ENCODE measurements at regions not wholly inside any gene's neighbourhood (a gene's known extent, or its start where the extent isn't known, plus 50 kb on each side); places are given as distances from the start of the nearest gene placed in this dataset.

DNA sequence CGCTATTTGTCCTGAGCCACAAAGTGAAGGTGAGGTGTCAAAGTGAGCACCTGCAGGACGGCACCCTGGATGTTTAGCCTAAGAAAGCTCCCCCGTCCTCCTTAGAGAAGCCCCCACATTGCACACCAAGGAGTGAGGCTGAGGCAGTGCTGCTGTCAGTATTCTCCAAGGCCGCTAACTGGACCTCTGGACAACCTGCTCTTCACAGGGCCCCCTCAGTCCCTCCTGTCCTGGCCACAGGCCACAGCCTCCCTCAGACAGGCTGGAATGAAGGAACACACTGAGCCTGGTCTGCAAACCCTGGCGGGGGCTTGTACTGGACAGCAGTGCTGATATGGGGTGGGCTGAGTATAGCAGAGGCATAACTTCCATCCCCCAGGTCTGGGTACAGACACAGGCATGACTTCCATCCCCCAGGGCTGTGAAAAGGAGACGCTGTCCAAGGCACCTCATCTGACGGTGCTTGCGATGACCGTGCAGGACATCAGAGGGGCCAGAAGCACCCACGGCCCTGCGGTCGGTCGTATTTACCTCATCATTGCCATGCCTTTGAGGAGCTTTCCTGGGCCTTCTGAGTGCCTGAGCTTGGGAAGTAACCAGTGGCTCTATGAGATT lies 82.4 kb upstream of the DIO3 start:
- no peak overlapping the region for H2AFZ ChIP-seq (ENCODE audit: low read depth, low read length)
- no peaks in the 10 kb centered on the region for H3K36me3 ChIP-seq (ENCODE audit: insufficient read depth, low read length)
- H3K9ac ChIP-seq (ENCODE audit: low read length), result no peak overlapping the region
- no peak for TF ChIP-seq TAF1 (IDR thresholded peaks at IDR 0.05; ENCODE audit: low read depth)
- TF ChIP-seq REST (IDR thresholded peaks at IDR 0.05; ENCODE audit: borderline replicate concordance), result no peak
- TF ChIP-seq MXI1 (conservative IDR thresholded peaks at IDR 0.05; ENCODE audit: poor library complexity, severe bottlenecking), result no peak
- TF ChIP-seq EZH2 (IDR thresholded peaks at IDR 0.05; ENCODE audit: borderline replicate concordance, insufficient read depth, low read length, poor library complexity, severe bottlenecking), result no peak
- TF ChIP-seq POLR2AphosphoS5 (IDR thresholded peaks at IDR 0.05), result no peak
- no peak for TF ChIP-seq EP300 (conservative IDR thresholded peaks at IDR 0.05; ENCODE audit: poor library complexity, severe bottlenecking)
- TF ChIP-seq CTCF (IDR thresholded peaks at IDR 0.05; ENCODE audit: poor library complexity, severe bottlenecking), result no peak
- no peak for TF ChIP-seq SMC3 (conservative IDR thresholded peaks at IDR 0.05; ENCODE audit: poor library complexity)
- no peak for TF ChIP-seq RAD21 (conservative IDR thresholded peaks at IDR 0.05)
- no peaks in the 10 kb centered on the region for H3F3A ChIP-seq (ENCODE audit: insufficient read depth, low read length, poor library complexity, severe bottlenecking)
- H3K27ac ChIP-seq (ENCODE audit: low read length), result no peak overlapping the region
- no peak overlapping the region for H3K4me2 ChIP-seq (ENCODE audit: low read length)
- H3K27me3 ChIP-seq (ENCODE audit: insufficient read depth, low read depth, low read length), result no peaks in the 10 kb centered on the region
- no peaks in the 10 kb centered on the region for H3K9me2 ChIP-seq (ENCODE audit: insufficient read depth, low read length)
- H3K9me3 ChIP-seq (ENCODE audit: low read length), result peaks cover 3% of the 10 kb centered on the region
- no peaks in the 10 kb centered on the region for H3K79me2 ChIP-seq (replicated peaks; ENCODE audit: insufficient read depth, low read length)
- no peaks in the 10 kb centered on the region for H4K20me1 ChIP-seq (ENCODE audit: insufficient read depth)
- no peak overlapping the region for H3K4me3 ChIP-seq (ENCODE audit: low read length)

GRCh38 chr14:101480022-101480746 lies 81.1 kb upstream of the DIO3 start:
- no peak overlapping the region for H2AFZ ChIP-seq (ENCODE audit: low read depth, low read length)
- no peak overlapping the region for H3K9ac ChIP-seq (ENCODE audit: low read length)
- peaks cover 7% of the 10 kb centered on the region for H3K9me3 ChIP-seq (ENCODE audit: low read length)
- no peak overlapping the region for H3K4me3 ChIP-seq (ENCODE audit: low read length)
- no peaks in the 10 kb centered on the region for H3K9me2 ChIP-seq (ENCODE audit: insufficient read depth, low read length)
- H3K27me3 ChIP-seq (ENCODE audit: insufficient read depth, low read depth, low read length), result no peaks in the 10 kb centered on the region
- H3K79me2 ChIP-seq (replicated peaks; ENCODE audit: insufficient read depth, low read length), result no peaks in the 10 kb centered on the region
- H3F3A ChIP-seq (ENCODE audit: insufficient read depth, low read length, poor library complexity, severe bottlenecking), result no peaks in the 10 kb centered on the region
- TF ChIP-seq RAD21 (conservative IDR thresholded peaks at IDR 0.05) (no peak), REST (IDR thresholded peaks at IDR 0.05; ENCODE audit: borderline replicate concordance) (no peak), POLR2AphosphoS5 (IDR thresholded peaks at IDR 0.05) (no peak), EZH2 (IDR thresholded peaks at IDR 0.05; ENCODE audit: borderline replicate concordance, insufficient read depth, low read length, poor library complexity, severe bottlenecking) (no peak), MXI1 (conservative IDR thresholded peaks at IDR 0.05; ENCODE audit: poor library complexity, severe bottlenecking) (no peak)
- no peak overlapping the region for H3K27ac ChIP-seq (ENCODE audit: low read length)
- H3K36me3 ChIP-seq (ENCODE audit: insufficient read depth, low read length), result no peaks in the 10 kb centered on the region
- H4K20me1 ChIP-seq (ENCODE audit: insufficient read depth), result no peaks in the 10 kb centered on the region
- H3K4me2 ChIP-seq (ENCODE audit: low read length), result no peak overlapping the region

All from neural cell (in vitro differentiated cells).